ENCODE measurements at regions not wholly inside any gene's neighbourhood (a gene's known extent, or its start where the extent isn't known, plus 50 kb on each side); places are given as distances from the start of the nearest gene placed in this dataset.

DNA sequence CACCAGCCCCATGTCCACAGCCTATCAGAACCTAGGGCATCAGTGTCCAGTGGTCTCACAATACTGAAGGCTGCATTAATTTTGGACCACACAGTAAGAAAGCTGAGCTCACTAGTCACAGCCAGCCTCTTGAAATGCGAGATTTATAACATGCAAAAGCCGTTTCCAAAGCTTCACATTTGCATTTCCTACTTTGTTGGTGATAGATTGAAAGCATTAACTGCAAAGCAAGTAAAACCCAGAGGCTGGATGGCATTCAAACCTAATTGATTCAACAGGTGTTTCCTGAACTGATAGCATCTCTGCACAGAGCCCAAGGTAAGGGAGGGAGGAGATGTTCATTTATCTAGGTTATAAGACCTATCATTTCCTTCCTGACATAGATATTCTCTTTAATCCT, 410.1 kb downstream of the OMA1 start:
- DNase-seq (ENCODE audit: low spot score): no peak

DNA sequence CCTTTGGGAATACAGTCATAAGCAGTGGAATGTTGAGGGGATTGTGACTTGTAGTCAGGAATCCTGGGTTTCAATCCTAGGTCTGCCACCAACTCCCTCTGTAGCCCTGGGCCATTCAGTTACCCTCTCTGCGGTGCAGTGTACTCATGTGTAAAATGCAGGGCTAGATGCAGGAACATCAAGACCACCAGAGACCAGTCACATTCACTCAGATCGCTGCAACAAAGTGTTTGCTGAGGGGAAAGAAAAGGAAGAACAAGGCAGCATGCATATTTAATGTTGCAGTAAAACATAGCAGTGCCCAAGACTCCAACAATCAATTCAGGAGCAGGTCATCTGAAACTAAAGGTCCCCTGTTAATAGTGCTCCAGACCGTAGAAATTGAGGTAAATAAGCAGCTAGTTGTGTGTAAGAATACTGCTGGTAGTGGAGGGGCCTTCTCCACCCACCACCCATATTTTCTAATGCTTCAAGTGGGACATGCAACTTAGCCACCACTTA, 410.7 kb downstream of the OMA1 start:
- no peak for DNase-seq (ENCODE audit: low spot score)

DNA sequence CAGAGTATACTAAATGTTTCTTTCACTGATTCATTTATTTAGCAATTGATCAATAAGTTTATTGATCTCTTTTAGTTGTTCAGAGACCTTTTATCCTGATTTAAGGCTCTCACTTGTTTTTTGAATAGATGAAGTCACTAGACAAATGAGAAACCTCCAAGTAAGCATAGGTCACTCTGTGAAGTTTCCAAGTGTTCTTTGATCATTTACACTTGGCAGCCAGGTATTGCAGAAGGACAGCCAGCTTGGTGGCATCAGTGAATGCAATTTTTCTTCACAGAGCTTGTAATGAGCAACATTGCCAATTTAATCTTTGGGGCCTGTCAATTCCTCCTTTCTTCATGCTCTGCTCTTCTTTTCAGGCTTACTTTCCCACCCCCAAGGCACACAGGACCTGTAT, 413.0 kb downstream of the OMA1 start:
- DNase-seq (ENCODE audit: low spot score): no peak

DNA sequence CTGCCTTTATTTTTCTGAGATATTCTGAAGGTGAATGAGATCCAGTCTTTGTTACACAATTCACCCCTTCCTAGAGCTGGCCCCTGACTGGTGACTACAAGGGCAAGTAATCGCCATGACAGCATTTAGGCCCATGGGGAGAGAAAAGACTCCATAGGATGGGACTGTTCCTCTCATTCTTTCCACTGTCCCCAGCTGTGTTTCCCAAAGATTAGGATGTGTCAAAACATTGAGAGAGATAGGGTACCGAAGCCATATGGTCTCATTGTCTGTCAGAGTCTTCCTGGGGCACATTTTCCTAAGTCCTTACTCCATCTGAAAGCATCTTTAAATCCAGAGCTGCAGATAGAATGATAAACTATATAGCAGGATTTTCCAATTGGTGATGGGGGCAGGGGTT, 423.5 kb downstream of the OMA1 start:
- no peak for DNase-seq (ENCODE audit: low spot score)

DNA sequence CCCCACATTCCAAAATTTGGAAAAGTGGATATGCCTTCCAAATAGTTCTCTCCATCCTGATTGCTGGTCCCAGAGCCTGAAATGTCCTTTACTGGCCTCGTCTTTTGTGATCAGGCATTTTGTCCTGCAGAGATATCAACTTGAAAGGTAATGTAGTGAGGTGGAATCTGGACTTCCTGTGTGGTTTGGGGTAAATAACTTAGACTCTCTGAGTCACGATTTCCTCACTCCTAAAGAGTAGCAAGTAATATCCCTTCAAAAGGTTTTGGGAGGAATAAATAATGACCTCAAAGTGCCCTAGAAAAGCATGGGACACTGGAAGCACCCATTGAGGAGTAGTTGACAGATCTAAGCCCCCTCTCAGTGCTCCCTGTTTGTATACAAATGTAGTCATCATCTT, 426.6 kb downstream of the OMA1 start:
- no peak for DNase-seq (ENCODE audit: low spot score)

DNA sequence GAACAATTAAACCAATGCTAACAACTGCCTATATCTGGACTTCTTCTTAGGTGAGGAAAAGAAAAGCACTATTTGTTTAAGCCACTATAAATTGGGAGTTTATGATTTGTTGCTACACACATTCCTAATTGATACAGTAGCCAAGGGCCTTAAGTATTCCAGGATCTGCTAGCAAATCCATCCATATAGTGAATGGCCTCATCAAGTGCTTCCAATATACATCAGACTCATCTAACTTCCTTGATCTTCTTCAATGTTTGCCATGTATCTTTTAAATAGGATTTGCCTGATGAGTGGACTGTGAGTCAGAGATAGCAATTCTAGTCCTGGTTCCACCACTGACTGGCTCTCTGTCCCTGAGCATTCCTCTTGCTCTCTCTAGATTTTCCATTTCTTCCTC, 430.2 kb downstream of the OMA1 start:
- no peak for DNase-seq (ENCODE audit: low spot score)

DNA sequence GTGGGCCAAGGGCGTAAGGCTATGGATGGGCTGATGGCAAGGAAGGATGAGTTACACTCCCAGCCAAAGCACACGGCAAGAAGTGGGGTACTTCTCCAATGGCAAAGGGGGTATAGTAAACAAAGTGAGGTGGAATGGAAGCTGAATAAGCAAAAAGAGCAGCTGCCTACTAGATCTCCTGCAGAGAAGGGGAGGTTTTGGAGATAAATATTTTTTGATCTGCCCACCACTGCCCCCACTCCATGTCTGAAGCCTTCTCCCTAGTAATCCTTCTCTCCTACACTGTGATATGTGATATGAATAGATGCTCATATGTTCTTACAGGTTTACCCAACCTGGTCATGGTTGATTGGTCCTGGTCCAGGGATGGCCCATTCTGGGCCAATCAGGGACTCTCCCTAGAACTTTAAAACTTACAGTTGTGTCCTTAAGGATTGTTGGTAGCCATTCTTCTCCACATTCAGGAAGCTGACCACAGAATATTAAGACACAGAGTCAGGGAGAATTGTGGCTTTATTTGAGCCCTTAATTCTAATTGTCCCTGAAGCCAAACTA, 436.8 kb downstream of the OMA1 start:
- DNase-seq (ENCODE audit: low spot score): no peak

DNA sequence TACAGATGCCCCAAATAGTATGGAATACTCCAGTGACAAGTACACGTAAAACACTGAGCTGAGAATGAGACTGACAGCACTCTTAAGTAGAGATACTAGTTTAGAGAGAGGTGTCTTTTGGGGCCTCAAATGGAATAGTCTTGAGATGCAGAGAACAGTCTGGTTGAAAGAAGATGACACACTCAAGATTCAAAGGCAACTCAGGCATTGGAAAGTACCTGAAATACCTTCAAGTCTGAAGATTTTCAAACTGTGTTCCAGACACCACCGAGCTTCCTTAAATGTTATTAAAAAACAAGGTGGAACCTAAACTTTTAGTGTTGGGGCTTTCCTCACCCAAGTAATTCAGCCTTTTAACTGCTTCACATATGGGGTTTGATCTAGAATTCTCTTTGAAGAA, 437.7 kb downstream of the OMA1 start:
- DNase-seq (ENCODE audit: low spot score): no peak

DNA sequence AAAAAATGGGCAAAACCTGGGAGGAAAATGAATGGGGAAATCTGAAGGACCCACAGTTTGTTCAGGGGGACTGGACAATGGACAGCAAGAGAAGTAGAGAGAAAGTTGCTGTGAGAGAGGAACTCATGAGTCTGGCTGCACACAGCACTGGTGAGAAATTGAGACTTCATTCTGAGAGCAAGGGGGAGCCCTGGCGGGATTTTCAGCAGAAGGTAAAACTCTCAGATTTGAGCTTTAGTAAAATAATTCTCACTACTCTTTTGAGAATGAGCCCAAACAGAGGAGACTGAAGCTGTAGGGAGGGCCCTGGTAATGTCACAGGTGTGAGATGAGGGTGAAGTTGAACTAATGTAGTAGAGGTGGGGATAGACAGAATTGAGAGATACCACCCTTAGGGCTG, 438.6 kb downstream of the OMA1 start:
- DNase-seq (ENCODE audit: low spot score): no peak

DNA sequence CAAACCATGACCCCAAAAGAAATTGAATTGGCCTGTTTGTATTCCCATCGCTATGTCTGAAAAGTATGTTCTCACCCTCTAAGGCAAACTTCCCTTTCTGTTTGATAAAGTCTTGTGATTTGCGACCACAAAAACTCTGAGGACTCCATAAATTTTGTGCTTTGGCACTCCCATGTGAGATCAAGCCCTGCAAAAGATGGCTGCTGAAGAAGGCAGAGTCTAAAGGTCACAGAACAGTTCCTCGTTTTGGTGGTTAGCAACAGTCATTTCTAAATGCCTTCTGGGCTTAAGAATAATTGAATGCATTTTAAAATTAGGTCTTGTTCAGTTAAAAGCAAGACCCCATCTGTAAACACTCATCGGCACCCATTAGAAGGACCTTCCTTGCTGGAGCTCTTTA, 441.6 kb downstream of the OMA1 start:
- DNase-seq (ENCODE audit: low spot score): no peak

DNA sequence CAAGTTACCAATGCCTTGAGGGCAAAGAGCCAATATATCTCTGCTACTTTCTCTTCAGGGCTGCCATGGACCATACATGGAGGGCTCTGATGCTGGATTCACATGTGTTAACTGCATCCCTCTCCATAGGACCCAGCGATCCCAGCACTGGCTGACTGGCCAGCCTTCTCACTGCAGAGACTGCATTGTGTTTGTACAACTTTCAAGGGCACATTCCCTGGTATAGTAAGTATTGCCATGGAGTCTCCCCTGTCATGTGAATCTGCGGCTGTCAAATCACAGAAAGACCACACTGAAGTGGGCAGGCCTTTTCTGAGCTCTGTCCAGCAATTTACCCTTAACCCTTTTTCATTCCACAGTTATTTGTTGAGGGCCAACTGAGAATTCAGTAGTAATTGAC, 449.8 kb downstream of the OMA1 start:
- DNase-seq (ENCODE audit: low spot score): no peak

DNA sequence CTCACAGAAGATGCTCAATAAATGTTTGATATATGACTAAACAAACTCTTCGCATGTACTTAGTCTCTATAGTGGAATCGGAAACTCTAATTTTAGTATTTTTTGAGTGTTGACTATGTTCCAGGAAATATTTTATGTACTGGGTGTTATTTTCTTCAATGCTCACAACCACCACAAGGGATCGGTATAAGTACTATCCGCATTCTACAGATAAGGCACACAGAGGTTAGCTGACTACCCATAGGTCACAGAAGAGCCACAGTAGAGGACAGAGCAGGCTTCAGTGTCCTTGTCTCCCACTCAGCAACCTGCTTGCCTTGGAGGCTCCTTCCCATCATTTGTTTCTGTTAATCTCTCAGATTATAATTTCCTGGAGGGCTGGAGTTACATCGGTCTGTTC, 451.3 kb downstream of the OMA1 start:
- no peak for DNase-seq (ENCODE audit: low spot score)

DNA sequence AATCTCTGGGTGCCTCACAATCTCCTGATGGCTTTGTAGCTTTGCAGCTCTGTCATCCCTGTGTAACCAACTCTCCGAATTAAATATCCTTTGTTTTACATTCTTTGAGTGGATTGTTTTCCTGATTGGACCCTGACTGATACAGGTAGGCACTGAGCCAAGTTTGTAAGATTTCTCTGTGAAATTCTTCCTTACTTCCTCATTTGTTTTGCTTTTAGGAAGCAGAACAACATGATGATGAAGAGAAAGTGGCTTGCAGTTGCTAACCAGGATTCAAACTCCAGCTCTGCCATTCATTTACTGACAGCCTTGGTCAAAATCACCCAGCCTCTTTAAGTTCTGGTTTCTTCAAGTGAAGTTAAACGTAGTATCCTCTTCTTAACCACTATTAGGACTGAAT, 452.3 kb downstream of the OMA1 start:
- DNase-seq (ENCODE audit: low spot score): no peak

DNA sequence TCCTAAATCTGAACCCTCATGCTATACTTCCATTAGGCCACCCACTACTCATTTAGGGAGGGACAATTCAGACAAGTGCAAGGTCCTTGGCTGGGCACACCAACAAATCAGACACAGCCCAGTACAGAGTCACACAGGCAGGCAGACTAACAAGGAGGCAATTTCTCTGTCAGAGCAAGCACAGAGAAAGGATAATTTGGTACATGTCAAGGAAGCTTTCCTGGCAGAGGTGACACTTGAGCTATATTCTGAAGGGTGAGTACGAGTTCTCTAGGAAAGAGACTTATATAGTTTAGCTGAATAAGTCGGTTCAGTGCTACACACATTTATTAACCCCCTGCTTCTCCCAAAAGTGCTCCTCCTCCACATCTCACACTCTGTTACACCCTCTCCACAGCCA, 455.9 kb downstream of the OMA1 start:
- DNase-seq (ENCODE audit: low spot score): no peak

DNA sequence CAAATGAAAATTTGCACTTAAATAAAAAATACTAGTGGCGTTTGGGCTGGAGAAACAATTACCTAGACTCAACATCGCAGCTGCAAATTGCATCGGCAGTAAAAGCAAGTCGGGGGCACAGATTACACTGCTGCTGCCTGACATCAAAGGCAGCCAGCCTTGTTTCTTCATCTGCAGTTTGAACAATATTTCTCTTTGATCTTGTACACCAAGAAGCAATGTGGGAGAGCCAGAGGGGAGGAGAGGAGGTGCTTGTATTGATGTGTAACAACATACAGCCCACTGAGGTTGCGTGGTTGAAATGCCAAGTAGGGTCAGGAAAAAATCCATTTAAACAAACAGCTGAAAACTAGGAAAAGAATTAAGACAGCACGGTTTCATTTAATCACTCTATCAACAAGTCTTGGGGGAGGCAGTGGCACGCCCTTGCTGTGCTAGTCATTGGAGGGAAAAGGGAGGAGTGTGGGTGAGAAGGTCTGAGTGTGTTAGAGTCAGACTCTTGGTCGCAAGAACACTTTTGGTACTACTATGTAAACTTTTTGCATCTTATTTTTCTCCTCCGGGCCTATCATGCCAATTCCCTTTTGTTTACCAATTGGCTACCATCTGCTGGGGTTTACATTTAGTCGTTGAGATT, 456.5 kb downstream of the OMA1 start:
- DNase-seq (ENCODE audit: low spot score): no peak

DNA sequence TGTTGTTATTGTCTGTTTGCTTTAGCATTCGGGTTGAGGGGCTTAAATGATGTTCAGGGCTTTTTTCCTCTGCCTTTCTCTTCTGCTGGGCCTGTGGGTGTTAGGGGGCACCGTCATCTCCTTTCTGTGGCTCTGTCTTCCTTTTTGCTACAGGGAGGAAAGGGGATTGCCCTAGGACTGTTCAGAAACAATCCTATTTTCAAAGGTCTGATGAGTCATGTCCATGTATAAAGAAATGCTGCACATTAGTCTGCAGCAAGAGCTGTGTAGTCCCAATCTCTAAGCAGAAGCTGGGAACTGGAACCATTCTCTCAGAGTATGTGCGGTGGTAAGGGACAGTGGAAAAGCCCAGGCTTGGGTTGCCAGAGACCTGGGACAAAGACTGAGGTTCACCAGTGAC, 462.3 kb downstream of the OMA1 start:
- no peak for DNase-seq (ENCODE audit: low spot score)

DNA sequence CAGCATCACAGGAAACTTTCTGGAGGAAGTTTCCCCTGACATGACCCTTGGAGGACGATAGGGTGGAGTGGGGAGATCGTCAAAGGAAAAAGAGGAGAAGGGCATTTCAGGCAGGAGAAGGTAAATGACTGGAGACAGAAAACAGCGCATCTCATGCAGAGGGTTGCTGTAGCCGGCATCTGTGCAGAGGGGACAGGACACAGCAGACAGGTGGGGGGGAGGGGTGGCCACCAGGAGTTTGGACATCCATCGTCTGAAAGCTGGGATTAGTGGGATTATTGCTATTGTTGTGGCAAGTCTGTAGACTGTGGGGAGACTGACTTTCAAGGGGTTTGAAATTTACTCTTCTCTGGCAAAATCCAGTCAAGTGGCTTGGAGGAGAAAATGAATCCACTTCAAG, 463.9 kb downstream of the OMA1 start:
- no peak for DNase-seq (ENCODE audit: low spot score)

DNA sequence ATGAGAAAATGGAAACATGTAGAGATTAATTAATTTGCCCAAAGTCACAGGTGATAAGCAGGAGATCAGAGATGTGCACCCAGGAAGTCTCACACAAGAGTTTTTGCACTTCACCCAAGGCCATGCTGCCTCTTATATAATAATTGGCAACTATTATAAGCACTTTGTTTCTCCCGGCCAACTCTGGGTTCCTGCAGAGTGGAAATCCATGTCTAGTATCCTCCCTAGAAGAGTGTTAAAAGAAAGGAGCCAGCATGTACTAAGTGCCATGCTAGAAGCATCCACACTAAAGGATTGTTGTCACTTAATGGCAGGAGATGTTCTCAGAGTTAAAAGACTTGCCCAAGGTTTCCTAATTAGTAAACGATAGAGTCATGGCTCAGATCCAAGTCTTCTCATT, 470.3 kb downstream of the OMA1 start:
- no peak for DNase-seq (ENCODE audit: low spot score)

DNA sequence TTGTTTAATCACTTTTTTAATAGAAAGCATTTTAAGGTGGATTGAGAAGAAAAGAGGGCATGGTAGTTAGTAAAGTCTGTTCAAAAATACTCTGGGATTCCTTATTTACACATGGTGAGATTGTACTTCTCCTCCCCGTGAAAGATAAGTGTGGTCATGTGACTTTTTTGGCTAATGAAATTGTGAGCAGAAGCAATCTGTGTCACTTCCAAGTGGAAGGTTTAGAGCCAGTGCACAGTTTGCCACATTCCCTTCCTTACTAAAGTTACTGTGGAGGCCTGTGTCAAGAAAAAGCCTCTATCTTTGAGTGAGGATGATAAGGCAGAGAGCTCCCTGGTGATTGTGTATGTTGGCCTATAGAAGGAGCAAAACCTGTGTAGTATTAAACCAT, 471.3 kb downstream of the OMA1 start:
- no peak for DNase-seq (ENCODE audit: low spot score)

DNA sequence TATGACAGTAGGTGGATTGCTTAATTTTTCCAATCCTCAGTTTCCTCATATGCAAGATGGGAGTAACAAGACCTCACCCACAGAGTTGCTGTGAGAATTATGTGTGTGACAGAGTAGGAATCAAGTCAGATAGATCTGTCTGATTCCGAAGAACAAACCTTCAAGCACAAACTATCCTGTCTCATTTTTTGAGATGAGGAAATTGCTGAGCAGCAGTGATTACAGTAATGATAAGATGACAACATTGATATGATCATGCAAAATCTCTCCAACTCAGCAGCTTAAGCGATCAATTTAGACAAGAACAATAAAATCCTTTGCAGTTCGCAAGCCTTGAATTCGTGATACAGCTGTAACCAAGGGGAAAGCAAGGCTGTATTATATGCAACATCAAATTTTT, 474.1 kb downstream of the OMA1 start:
- no peak for DNase-seq (ENCODE audit: low spot score)

DNA sequence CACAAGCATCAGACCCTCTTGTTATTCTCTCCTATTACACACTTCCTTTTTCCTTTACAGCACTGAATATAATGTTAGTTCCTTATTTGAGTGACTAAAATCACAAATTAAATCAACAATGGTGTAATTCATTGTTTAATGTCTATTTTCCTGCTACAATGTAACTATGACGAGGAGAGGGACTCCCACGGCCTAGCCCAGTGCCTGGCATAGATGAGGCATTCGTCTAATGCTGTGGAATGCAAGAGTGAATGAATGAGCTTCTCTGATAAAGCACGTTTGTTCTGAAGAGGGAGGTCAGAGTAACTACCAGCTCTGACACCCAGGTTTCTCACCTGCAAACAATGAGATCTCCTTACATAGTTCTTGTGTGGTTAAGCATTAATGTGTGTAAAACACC, 479.4 kb downstream of the OMA1 start:
- no peak for DNase-seq (ENCODE audit: low spot score)

DNA sequence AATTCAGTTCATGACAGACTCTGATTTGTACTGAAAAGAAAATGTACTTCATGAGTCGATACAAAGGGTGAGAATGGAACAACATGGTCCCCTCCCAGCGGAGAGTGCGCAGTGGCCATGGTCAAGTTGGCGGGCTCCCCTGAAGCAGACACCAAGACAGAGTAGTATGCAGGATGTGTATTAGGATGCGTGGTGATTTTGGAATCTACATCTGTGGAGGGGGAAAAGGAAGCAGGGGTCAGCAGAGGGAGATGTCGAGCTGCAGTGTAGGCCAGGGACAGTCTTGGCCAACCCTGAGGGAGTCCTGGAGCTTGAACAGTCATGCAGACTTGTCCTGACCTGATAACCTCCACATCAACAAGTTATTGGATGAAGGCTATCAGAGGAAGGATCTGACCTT, 481.0 kb downstream of the OMA1 start:
- no peak for DNase-seq (ENCODE audit: low spot score)

DNA sequence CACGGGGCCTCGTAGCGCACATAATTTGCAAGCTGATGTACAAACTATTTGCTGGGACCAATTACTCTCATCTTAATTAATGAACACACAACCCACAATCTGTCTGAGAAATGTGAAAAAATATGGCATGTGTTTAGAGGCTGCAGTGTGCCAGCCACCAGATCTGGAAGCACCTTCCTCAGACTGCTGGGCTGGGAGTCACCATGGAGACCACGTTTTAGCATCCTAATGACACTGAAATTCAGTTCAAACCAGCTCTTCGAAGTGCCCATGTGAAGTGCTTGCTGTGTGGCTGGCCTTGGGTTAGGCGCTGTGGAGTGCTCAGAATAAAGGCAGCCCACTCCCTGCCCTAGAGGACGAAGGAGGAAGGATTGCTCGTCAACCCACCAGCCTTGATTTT, 482.4 kb downstream of the OMA1 start:
- no peak for DNase-seq (ENCODE audit: low spot score)

DNA sequence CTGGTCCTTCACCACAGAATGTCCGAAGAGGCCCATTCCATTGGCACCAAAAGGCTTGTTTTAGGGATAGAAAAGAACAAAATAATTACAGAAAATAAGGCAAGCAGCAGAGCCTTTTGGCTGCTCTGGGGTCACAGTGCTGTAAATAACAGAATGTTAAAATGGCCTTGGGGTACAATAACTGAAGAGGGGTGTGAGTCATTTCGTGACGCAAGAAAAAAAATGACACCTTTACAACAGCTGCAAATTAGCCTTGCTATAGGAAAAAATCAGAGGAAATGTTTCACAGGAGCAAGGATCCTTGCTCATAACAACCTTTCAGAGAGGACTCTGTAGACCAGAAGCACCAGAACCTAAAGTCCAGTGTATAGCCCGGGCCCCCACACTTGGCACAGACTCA, 483.4 kb downstream of the OMA1 start:
- DNase-seq (ENCODE audit: low spot score): no peak
